ENCODE measurements at regions not wholly inside any gene's neighbourhood (a gene's known extent, or its start where the extent isn't known, plus 50 kb on each side); places are given as distances from the start of the nearest gene placed in this dataset.

- no peak overlapping the region for H3K4me2 ChIP-seq (ENCODE audit: low read length)
Observed at GRCh38 chr6:90993770-90994169, 406.9 kb upstream of the MAP3K7 start.

DNA sequence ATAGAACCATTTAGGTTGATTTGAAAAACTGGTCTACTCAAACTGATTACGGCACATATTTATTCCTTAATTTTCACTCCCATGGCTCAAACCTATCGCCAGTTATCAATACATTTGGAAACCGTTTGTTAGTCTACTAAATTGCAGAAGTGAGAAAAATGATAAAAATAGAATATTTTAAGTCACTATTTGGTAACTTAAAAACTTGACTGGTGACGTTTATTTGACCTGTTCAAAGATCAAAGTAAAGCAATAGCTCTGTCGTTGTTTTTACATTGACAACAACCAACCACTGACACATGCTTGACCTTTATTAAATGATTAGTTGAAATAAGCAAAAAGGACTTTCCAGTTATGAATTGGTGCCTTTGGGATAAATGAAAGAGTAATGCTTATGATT lies 402.9 kb upstream of the MAP3K7 start:
- Histone ChIP-seq H3K27ac (ENCODE audit: low read length) (no peak overlapping the region), H4K20me1 (ENCODE audit: insufficient read depth) (no peaks in the 10 kb centered on the region), H3K4me3 (ENCODE audit: low read length) (no peak overlapping the region), H3K9me2 (ENCODE audit: insufficient read depth, low read length) (no peaks in the 10 kb centered on the region), H3F3A (ENCODE audit: insufficient read depth, low read length, poor library complexity, severe bottlenecking) (no peaks in the 10 kb centered on the region), H3K79me2 (replicated peaks; ENCODE audit: insufficient read depth, low read length) (no peaks in the 10 kb centered on the region), H3K36me3 (ENCODE audit: insufficient read depth, low read length) (no peaks in the 10 kb centered on the region), H3K4me2 (ENCODE audit: low read length) (no peak overlapping the region), H3K9me3 (ENCODE audit: low read length) (no peaks in the 10 kb centered on the region), H2AFZ (ENCODE audit: low read depth, low read length) (no peak overlapping the region), H3K9ac (ENCODE audit: low read length) (no peak overlapping the region), H3K27me3 (ENCODE audit: insufficient read depth, low read depth, low read length) (no peaks in the 10 kb centered on the region)
- no peak for TF ChIP-seq POLR2AphosphoS5 (IDR thresholded peaks at IDR 0.05)
- TF ChIP-seq, protein P1, sequence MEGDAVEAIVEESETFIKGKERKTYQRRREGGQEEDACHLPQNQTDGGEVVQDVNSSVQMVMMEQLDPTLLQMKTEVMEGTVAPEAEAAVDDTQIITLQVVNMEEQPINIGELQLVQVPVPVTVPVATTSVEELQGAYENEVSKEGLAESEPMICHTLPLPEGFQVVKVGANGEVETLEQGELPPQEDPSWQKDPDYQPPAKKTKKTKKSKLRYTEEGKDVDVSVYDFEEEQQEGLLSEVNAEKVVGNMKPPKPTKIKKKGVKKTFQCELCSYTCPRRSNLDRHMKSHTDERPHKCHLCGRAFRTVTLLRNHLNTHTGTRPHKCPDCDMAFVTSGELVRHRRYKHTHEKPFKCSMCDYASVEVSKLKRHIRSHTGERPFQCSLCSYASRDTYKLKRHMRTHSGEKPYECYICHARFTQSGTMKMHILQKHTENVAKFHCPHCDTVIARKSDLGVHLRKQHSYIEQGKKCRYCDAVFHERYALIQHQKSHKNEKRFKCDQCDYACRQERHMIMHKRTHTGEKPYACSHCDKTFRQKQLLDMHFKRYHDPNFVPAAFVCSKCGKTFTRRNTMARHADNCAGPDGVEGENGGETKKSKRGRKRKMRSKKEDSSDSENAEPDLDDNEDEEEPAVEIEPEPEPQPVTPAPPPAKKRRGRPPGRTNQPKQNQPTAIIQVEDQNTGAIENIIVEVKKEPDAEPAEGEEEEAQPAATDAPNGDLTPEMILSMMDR (IDR thresholded peaks at IDR 0.05; ENCODE audit: poor library complexity, severe bottlenecking): no peak
- no peak for TF ChIP-seq MXI1 (conservative IDR thresholded peaks at IDR 0.05; ENCODE audit: poor library complexity, severe bottlenecking)
- TF ChIP-seq RAD21 (conservative IDR thresholded peaks at IDR 0.05): no peak
- no peak for TF ChIP-seq EP300 (conservative IDR thresholded peaks at IDR 0.05; ENCODE audit: poor library complexity, severe bottlenecking)
- TF ChIP-seq REST (IDR thresholded peaks at IDR 0.05; ENCODE audit: borderline replicate concordance): no peak
- no peak for TF ChIP-seq TAF1 (IDR thresholded peaks at IDR 0.05; ENCODE audit: low read depth)
- TF ChIP-seq SMC3 (conservative IDR thresholded peaks at IDR 0.05; ENCODE audit: poor library complexity): no peak
- no peak for TF ChIP-seq EZH2 (IDR thresholded peaks at IDR 0.05; ENCODE audit: borderline replicate concordance, insufficient read depth, low read length, poor library complexity, severe bottlenecking)

More at GRCh38 chr6:90993770-90994169, 406.9 kb upstream of the MAP3K7 start:
- H3K36me3 ChIP-seq (ENCODE audit: insufficient read depth, low read length): no peaks in the 10 kb centered on the region
- no peaks in the 10 kb centered on the region for H3K79me2 ChIP-seq (replicated peaks; ENCODE audit: insufficient read depth, low read length)
- H3F3A ChIP-seq (ENCODE audit: insufficient read depth, low read length, poor library complexity, severe bottlenecking): no peaks in the 10 kb centered on the region
- no peaks in the 10 kb centered on the region for H3K9me2 ChIP-seq (ENCODE audit: insufficient read depth, low read length)
- no peaks in the 10 kb centered on the region for H3K9me3 ChIP-seq (ENCODE audit: low read length)
- H2AFZ ChIP-seq (ENCODE audit: low read depth, low read length): no peak overlapping the region
- H3K4me3 ChIP-seq (ENCODE audit: low read length): no peak overlapping the region
- H3K9ac ChIP-seq (ENCODE audit: low read length): no peak overlapping the region
- no peaks in the 10 kb centered on the region for H4K20me1 ChIP-seq (ENCODE audit: insufficient read depth)
- TF ChIP-seq RAD21 (conservative IDR thresholded peaks at IDR 0.05): no peak
- no peak for TF ChIP-seq EZH2 (IDR thresholded peaks at IDR 0.05; ENCODE audit: borderline replicate concordance, insufficient read depth, low read length, poor library complexity, severe bottlenecking)
- TF ChIP-seq REST (IDR thresholded peaks at IDR 0.05; ENCODE audit: borderline replicate concordance): no peak
- TF ChIP-seq SMC3 (conservative IDR thresholded peaks at IDR 0.05; ENCODE audit: poor library complexity): no peak
- no peak for TF ChIP-seq EP300 (conservative IDR thresholded peaks at IDR 0.05; ENCODE audit: poor library complexity, severe bottlenecking)
- TF ChIP-seq, protein P1 (IDR thresholded peaks at IDR 0.05; ENCODE audit: poor library complexity, severe bottlenecking): no peak
- TF ChIP-seq TAF1 (IDR thresholded peaks at IDR 0.05; ENCODE audit: low read depth): no peak
- TF ChIP-seq MXI1 (conservative IDR thresholded peaks at IDR 0.05; ENCODE audit: poor library complexity, severe bottlenecking): no peak
- TF ChIP-seq POLR2AphosphoS5 (IDR thresholded peaks at IDR 0.05): no peak
- H3K27me3 ChIP-seq (ENCODE audit: insufficient read depth, low read depth, low read length): no peaks in the 10 kb centered on the region
- no peak overlapping the region for H3K27ac ChIP-seq (ENCODE audit: low read length)
